Smooth muscle cell (in vitro differentiated cells): ENCODE measurements at regions not wholly inside any gene's neighbourhood (a gene's known extent, or its start where the extent isn't known, plus 50 kb on each side); places are given as distances from the start of the nearest gene placed in this dataset.

Experiments used
- DNase-seq: peaks from one replicate; lab custom pipeline; 2025; ENCODE audit not compliant: unreplicated experiment; lab: John Stamatoyannopoulos, UW
- H2AFZ ChIP-seq: fragments of 200-600 bp; sonication (generic); 2 replicates; pipeline ENCODE4 v1.6.0; 2016; ENCODE audit warnings: antibody characterized with exemption, low read depth, mild to moderate bottlenecking
- H3F3A ChIP-seq: fragments of 200-600 bp; sonication (generic); 2 replicates; pipeline ENCODE4 v1.6.0; 2017; ENCODE audit warnings: antibody characterized with exemption, low read depth
- H3K27ac ChIP-seq: fragments of 200-600 bp; sonication (generic); 2 replicates; pipeline ENCODE4 v1.5.1; 2016; ENCODE audit warnings: low read depth, mild to moderate bottlenecking
- H3K27me3 ChIP-seq: fragments of 200-600 bp; sonication (generic); 2 replicates; pipeline ENCODE4 v1.6.1; 2016; ENCODE audit warnings: low read depth, mild to moderate bottlenecking
- H3K36me3 ChIP-seq: fragments of 200-600 bp; sonication (generic); 2 replicates; pipeline ENCODE4 v1.5.1; 2016; ENCODE audit warnings: low read depth
- H3K4me1 ChIP-seq: fragments of 200-600 bp; sonication (generic); 2 replicates; pipeline ENCODE4 v1.5.1; 2016; ENCODE audit warnings: low read depth
- H3K4me2 ChIP-seq: fragments of 200-600 bp; sonication (generic); 2 replicates; pipeline ENCODE4 v1.6.0; 2016; ENCODE audit warnings: mild to moderate bottlenecking
- H3K4me3 ChIP-seq: fragments of 200-600 bp; sonication (generic); 2 replicates; pipeline ENCODE4 v1.5.1; 2016; ENCODE audit warnings: mild to moderate bottlenecking
- H3K79me2 ChIP-seq: fragments of 200-600 bp; sonication (generic); 2 replicates; pipeline ENCODE4 v1.6.0; 2016; ENCODE audit warnings: low read depth, mild to moderate bottlenecking
- H3K9ac ChIP-seq: fragments of 200-600 bp; sonication (generic); 2 replicates; pipeline ENCODE4 v1.6.0; 2016; ENCODE audit warnings: low read depth
- H3K9me3 ChIP-seq: fragments of 200-600 bp; sonication (generic); replicated peaks from 2 replicates; pipeline ENCODE4 v1.5.1; 2016; ENCODE audit warnings: low read depth
- H4K20me1 ChIP-seq: fragments of 200-600 bp; sonication (generic); 2 replicates; pipeline ENCODE4 v1.6.0; 2016; ENCODE audit warnings: low read depth
- CTCF ChIP-seq: fragments of 200-600 bp; sonication (generic); IDR thresholded peaks from 2 replicates; pipeline ENCODE4 v1.5.1; 2017; ENCODE audit warnings: borderline replicate concordance, mild to moderate bottlenecking, antibody characterized with exemption; ENCODE audit not compliant: insufficient read depth, poor library complexity, severe bottlenecking
- WGBS: methylation state at CpG from one replicate; pipeline ENCODE4 v1.1.7; 2016; ENCODE audit warnings: low lambda C conversion rate; 5-methylcytosine and 5-hydroxymethylcytosine counted together

- no peak overlapping the region for H3K9ac ChIP-seq
- no peak for DNase-seq
- H4K20me1 ChIP-seq = no peaks in the 10 kb centered on the region
- H3K27ac ChIP-seq = no peak overlapping the region
- no peak overlapping the region for H3K4me2 ChIP-seq
- 73% methylated on average over 10 of the region's 10 CpGs for WGBS
- H3K4me1 ChIP-seq = no peaks in the 10 kb centered on the region
- H3F3A ChIP-seq = no peaks in the 10 kb centered on the region
- H3K79me2 ChIP-seq = no peaks in the 10 kb centered on the region
- no peaks in the 10 kb centered on the region for H3K27me3 ChIP-seq
- H3K9me3 ChIP-seq = no peaks in the 10 kb centered on the region
- no peak for TF ChIP-seq CTCF
- no peak overlapping the region for H2AFZ ChIP-seq
- H3K4me3 ChIP-seq = no peak overlapping the region
- no peaks in the 10 kb centered on the region for H3K36me3 ChIP-seq
Observed at GRCh38 chr5:128762661-128763306, 202.5 kb upstream of the SLC27A6 start.

GRCh38 chr5:128763321-128763720 is 202.0 kb upstream of the SLC27A6 start:
- Histone ChIP-seq H3K9ac (no peak overlapping the region), H3K27me3 (no peaks in the 10 kb centered on the region), H3K79me2 (no peaks in the 10 kb centered on the region), H3K4me1 (no peaks in the 10 kb centered on the region), H2AFZ (no peak overlapping the region), H3K4me3 (no peak overlapping the region), H3F3A (no peaks in the 10 kb centered on the region), H3K27ac (no peak overlapping the region), H3K9me3 (no peaks in the 10 kb centered on the region), H3K36me3 (no peaks in the 10 kb centered on the region), H4K20me1 (no peaks in the 10 kb centered on the region), H3K4me2 (no peak overlapping the region)
- WGBS = 66% methylated on average over 2 of the region's 2 CpGs
- no peak for DNase-seq
- no peak for TF ChIP-seq CTCF

GRCh38 chr5:128764601-128765310 is 200.5 kb upstream of the SLC27A6 start:
- Histone ChIP-seq H3K79me2 (no peaks in the 10 kb centered on the region), H3K27me3 (no peaks in the 10 kb centered on the region), H3K9ac (no peak overlapping the region), H3F3A (no peaks in the 10 kb centered on the region), H3K4me3 (no peak overlapping the region), H3K27ac (no peak overlapping the region), H3K9me3 (no peaks in the 10 kb centered on the region), H3K36me3 (no peaks in the 10 kb centered on the region), H3K4me2 (no peak overlapping the region), H2AFZ (no peak overlapping the region), H4K20me1 (no peaks in the 10 kb centered on the region), H3K4me1 (no peaks in the 10 kb centered on the region)
- 82% methylated on average over 4 of the region's 4 CpGs for WGBS
- no peak for TF ChIP-seq CTCF
- DNase-seq = no peak
